ENCODE measurements at regions not wholly inside any gene's neighbourhood (a gene's known extent, or its start where the extent isn't known, plus 50 kb on each side); places are given as distances from the start of the nearest gene placed in this dataset.

- DNase-seq (ENCODE audit: low read depth in 1 of 2, low spot score in 1 of 2) = no peak
These were observed 152.0 kb downstream of the C16orf95 start for GRCh38 chr16:87165151-87165550.

- DNase-seq (ENCODE audit: low read depth in 1 of 2, low spot score in 1 of 2) = no peak
These were observed 151.3 kb downstream of the C16orf95 start for GRCh38 chr16:87165885-87166284.

GRCh38 chr16:87166321-87166720, 150.9 kb downstream of the C16orf95 start:
- no peak for DNase-seq (ENCODE audit: low read depth in 1 of 2, low spot score in 1 of 2)

DNA sequence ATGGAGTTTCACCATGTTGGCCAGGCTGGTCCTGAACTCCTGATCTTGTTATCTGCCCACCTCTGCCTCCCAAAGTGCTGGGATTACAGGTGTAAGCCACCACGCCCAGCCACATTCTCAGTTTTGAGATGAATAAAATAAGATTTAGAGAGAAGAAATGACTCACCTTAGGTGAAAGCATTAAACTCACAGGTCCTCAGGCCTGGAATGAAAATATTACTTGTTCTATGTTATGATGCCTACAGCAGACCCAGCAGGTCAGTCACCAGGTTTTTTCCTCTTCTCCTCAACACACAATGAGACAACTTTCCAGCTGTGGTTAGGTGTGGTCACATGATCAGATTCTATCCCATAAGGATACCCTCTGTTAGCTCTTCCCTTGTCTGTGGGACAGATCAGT, 150.3 kb downstream of the C16orf95 start:
- DNase-seq (ENCODE audit: low read depth in 1 of 2, low spot score in 1 of 2) = no peak

- DNase-seq (ENCODE audit: low read depth in 1 of 2, low spot score in 1 of 2) = no peak
These were observed 147.6 kb downstream of the C16orf95 start for GRCh38 chr16:87169509-87169995.

GRCh38 chr16:87170310-87170709, 146.9 kb downstream of the C16orf95 start:
- DNase-seq (ENCODE audit: low read depth in 1 of 2, low spot score in 1 of 2) = no peak

- DNase-seq (ENCODE audit: low read depth in 1 of 2, low spot score in 1 of 2) = no peak
These were observed 145.5 kb downstream of the C16orf95 start for GRCh38 chr16:87171723-87172122.

GRCh38 chr16:87172632-87173031, 144.6 kb downstream of the C16orf95 start:
- DNase-seq (ENCODE audit: low read depth in 1 of 2, low spot score in 1 of 2) = no peak

- no peak for DNase-seq (ENCODE audit: low read depth in 1 of 2, low spot score in 1 of 2)
These were observed 143.8 kb downstream of the C16orf95 start for GRCh38 chr16:87173294-87173893.

GRCh38 chr16:87174061-87174460, 143.1 kb downstream of the C16orf95 start:
- no peak for DNase-seq (ENCODE audit: low read depth in 1 of 2, low spot score in 1 of 2)

DNA sequence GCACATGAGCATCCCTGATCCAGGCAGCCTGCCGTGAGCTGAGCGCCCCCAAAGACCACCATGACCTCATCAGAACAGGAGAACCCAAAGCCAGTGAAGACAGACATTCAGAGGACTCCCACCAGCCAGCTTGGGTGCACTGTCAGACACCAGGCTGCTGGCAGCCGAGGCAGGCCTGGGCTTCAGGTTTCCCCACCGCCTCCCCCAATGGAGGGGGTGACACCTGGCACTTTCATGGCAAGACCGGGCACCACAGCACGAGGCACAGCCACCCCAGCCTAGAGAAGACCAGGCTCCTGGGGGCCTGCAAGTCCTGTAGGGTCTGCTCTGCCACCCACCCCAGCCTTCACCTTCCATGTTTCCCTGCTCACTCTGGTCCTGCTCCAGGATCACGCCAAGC, 140.5 kb downstream of the C16orf95 start:
- DNase-seq (ENCODE audit: low read depth in 1 of 2, low spot score in 1 of 2) = no peak

DNA sequence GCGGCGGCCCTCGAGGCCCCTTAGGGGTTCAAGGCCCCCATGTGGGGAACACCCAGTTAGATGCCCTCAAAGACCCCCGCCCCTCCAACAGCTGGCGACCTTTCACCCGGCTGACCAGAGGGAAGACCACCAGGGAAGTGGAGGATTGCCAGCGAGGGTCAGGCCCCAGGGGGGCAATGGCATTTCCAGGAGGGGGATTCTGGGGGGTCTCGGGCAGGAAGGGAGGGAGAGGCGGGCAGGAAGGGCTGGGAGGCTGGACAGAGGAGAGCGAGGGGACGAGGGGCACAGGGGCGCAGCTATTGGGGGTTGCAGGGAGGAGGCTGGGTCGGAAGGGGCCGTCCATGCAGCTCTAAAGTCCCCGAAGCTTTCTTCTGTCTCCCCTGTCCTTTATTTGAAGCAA, 139.5 kb downstream of the C16orf95 start:
- no peak for DNase-seq (ENCODE audit: low read depth in 1 of 2, low spot score in 1 of 2)

DNA sequence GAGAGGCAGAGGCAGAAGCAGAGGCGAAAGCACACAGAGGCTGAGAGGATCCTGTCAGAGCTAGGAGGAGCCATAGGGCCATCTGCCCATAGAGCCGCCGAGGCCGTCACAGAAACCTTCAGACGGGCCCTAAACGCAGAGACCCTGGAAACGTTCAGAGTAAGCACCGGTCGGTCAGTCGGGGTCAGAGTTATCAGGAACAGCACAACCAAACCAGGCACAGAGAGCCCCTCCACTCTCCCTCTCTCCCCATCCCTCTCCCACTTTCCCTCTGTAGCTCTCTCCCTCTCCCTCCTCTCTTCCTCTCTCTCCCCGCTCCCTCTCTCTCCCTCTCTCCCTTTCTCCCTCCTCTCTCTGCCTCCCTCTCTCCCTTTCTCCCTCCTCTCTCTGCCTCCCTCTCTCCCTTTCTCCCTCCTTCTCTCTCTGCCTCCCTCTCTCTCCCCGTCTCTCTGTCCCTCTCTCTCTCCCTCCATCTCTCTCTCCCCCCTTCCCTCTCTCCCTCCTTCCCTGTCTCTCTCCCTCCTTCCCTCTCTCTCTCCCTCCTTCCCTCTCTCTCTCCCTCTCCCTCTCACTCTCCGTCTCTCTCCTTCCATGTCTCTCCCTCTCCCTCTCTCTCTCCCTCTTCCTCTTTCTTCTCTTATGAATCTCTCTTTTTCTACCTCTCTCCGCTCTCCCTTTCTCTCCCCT, 138.9 kb downstream of the C16orf95 start:
- DNase-seq (ENCODE audit: low read depth in 1 of 2, low spot score in 1 of 2) = no peak

DNA sequence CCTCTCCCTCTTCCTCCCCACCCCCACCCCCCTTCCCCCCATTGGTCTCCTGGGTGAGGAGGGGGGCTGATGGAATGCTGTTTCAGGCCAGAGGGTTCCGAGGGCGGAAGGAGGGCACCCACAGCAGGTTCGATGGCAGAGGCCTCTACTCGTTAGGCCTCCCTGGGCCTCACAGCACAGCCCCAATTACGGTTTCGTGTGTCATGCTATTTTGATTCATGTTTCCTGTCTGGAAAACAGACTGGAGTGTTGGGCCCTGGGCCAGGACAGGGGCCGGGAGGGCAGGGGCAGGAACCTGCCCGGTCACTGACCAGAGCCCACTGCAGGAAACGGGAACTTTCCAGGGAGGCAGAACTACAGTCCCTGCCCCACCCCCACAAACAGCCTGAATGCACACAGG, 138.2 kb downstream of the C16orf95 start:
- no peak for DNase-seq (ENCODE audit: low read depth in 1 of 2, low spot score in 1 of 2)

DNA sequence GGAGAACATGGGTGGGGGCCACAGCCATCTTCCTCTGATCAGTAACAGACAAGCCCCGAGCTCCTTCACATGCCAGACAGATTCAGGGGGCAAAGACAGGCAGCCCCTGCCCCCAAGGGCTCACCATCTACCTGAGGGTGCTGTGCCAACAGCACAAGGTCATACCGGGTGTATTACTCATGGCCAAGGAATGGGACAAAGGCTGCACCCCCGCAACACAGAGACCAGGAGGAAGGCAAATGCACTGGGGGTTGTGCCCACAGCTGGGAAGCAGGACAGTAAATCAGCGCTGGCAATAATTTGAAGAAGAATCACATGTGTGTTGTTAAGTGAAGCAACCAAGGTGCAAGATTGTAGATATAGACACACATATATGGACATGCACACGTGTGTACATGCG, 137.1 kb downstream of the C16orf95 start:
- DNase-seq (ENCODE audit: low read depth in 1 of 2, low spot score in 1 of 2) = no peak

- DNase-seq (ENCODE audit: low read depth in 1 of 2, low spot score in 1 of 2) = no peak
These were observed 134.4 kb downstream of the C16orf95 start for GRCh38 chr16:87182759-87183158.

- no peak for DNase-seq (ENCODE audit: low read depth in 1 of 2, low spot score in 1 of 2)
These were observed 133.5 kb downstream of the C16orf95 start for GRCh38 chr16:87183647-87184046.

- no peak for DNase-seq (ENCODE audit: low read depth in 1 of 2, low spot score in 1 of 2)
These were observed 131.9 kb downstream of the C16orf95 start for GRCh38 chr16:87185308-87185707.

DNA sequence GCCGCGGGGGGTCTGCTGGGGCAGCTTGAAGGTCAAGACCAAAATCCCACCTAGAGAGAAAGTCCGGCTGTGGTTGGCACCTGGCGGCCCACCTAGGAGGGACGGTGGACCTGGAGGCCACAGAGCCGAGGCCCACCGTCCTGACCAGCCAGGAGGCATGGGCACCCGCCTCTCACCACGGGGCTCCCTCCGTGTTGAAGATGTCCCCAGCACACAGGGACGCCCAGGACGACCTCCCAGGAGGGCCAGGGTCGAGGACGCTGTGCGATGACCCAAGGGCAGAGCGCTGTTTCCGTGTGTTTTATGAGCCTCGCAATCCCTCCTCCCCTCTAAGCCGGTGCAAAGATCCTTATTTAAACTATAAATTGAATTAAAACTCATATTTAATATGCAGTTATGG, 131.2 kb downstream of the C16orf95 start:
- DNase-seq (ENCODE audit: low read depth in 1 of 2, low spot score in 1 of 2) = no peak

DNA sequence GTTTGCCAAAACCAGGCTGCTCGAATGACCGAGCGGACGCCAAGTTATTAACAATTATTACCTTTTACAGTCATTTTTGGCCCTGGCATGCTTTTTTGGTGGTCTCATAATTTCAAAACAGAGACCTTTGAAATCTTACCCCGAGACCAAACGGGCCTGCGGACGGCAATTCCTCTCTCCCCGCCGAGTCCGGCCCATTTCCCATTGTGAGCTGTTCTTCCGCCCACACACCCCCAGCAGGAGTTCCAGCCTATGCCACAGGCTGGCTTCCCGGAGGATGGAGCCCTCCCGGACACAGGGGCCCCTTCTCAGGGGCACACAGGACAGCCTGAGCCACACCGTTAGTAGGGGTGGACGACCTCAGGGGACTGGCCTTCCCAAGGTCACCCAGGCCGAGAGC, 130.7 kb downstream of the C16orf95 start:
- no peak for DNase-seq (ENCODE audit: low read depth in 1 of 2, low spot score in 1 of 2)

GRCh38 chr16:87186876-87187533, 130.2 kb downstream of the C16orf95 start:
- no peak for DNase-seq (ENCODE audit: low read depth in 1 of 2, low spot score in 1 of 2)

DNA sequence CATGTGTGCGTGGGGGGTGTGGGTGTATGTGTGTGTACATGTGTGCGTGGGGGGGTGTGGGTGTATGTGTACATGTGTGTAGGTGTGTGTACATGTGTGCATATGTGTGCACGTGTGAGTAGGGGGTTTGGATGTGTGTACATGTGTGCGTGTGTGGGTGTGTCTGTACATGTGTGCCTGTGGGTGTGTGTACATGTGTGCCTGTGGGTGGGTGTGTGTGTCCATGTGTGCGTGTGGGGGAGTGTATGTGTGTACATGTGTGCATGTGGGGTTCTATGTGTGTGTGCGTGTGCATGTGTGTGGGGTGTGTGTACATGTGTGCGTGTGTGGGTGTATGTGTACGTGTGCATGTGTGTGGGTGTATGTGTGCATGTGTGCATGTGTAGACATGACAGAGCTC, 129.1 kb downstream of the C16orf95 start:
- no peak for DNase-seq (ENCODE audit: low read depth in 1 of 2, low spot score in 1 of 2)
